Fibroblast of lung (primary cell): ENCODE measurements at regions not wholly inside any gene's neighbourhood (a gene's known extent, or its start where the extent isn't known, plus 50 kb on each side); places are given as distances from the start of the nearest gene placed in this dataset.
"Not testable (repeated sequence)": the region's sequence is repeated elsewhere in the genome, so short reads cannot be mapped to it uniquely, and the experiment has no call there.

Experiments
- DNase-seq, 2 donors: peaks; one replicate each; pipeline versions ENCODE4 v3.0.0 to v3.0.0-alpha.2; 2010; ENCODE audit warnings: low read depth in 2 of 2
- H2AFZ ChIP-seq: 2 replicates; pipeline ENCODE4 v1.5.1; 2012; ENCODE audit warnings: low read length, control low read depth, inconsistent platforms
- H3K27ac ChIP-seq: 2 replicates; pipeline ENCODE4 v1.5.1; 2011; ENCODE audit warnings: low read length, control low read depth; ENCODE audit not compliant: insufficient read depth
- H3K27me3 ChIP-seq: 2 replicates; pipeline ENCODE4 v1.5.1; 2011; ENCODE audit warnings: mild to moderate bottlenecking, low read length; ENCODE audit not compliant: control insufficient read depth, insufficient read depth
- H3K36me3 ChIP-seq: 2 replicates; pipeline ENCODE4 v1.5.1; 2011; ENCODE audit warnings: low read length; ENCODE audit not compliant: control insufficient read depth, insufficient read depth
- H3K4me1 ChIP-seq: 2 replicates; pipeline ENCODE4 v1.5.1; 2011; ENCODE audit warnings: low read length; ENCODE audit not compliant: control insufficient read depth, insufficient read depth; ENCODE audit errors: extremely low read depth
- H3K4me2 ChIP-seq: 2 replicates; pipeline ENCODE4 v1.5.1; 2011; ENCODE audit warnings: low read length, control low read depth; ENCODE audit not compliant: insufficient read depth; ENCODE audit errors: extremely low read depth
- H3K4me3 ChIP-seq, 4 experiments: fragments of 200-600 bp in 1 of 4; sonication (generic) in 1 of 4; replicated peaks in 1 of 4; 2 replicates each; pipeline ENCODE4 v1.5.1; 2011 to 2016; ENCODE audit warnings: low read length in 4 of 4, low read depth in 3 of 4, mild to moderate bottlenecking in 3 of 4, control low read depth in 2 of 4, inconsistent platforms in 1 of 4, mixed read lengths in 1 of 4; ENCODE audit not compliant: insufficient read depth in 1 of 4; ENCODE audit errors: control extremely low read depth in 1 of 4
- H3K79me2 ChIP-seq: 2 replicates; pipeline ENCODE4 v1.5.1; 2012; ENCODE audit warnings: mild to moderate bottlenecking, low read length, inconsistent platforms; ENCODE audit not compliant: control insufficient read depth, insufficient read depth
- H3K9ac ChIP-seq: 2 replicates; pipeline ENCODE4 v1.5.1; 2011; ENCODE audit warnings: mild to moderate bottlenecking, low read length, control low read depth; ENCODE audit not compliant: insufficient read depth
- H3K9me3 ChIP-seq: 2 replicates; pipeline ENCODE4 v1.5.1; 2012; ENCODE audit warnings: low read depth, low read length; ENCODE audit not compliant: control insufficient read depth, insufficient read depth
- H4K20me1 ChIP-seq: 2 replicates; pipeline ENCODE4 v1.5.1; 2011; ENCODE audit warnings: low read length; ENCODE audit not compliant: control insufficient read depth, insufficient read depth; ENCODE audit errors: extremely low read depth
- CTCF ChIP-seq, 2 donors: IDR thresholded peaks in 1 of 2; conservative IDR thresholded peaks in 1 of 2; 1 replicate in 1 of 2; 2 replicates in 1 of 2; pipeline ENCODE4 v1.5.1; 2011 to 2012; ENCODE audit warnings: low read length in 2 of 2, control low read depth in 1 of 2, inconsistent platforms in 1 of 2, low read depth in 1 of 2, mild to moderate bottlenecking in 1 of 2
- EZH2 ChIP-seq: IDR thresholded peaks from 2 replicates; pipeline ENCODE4 v1.5.1; 2012; ENCODE audit warnings: low read length, control low read depth, mild to moderate bottlenecking; ENCODE audit errors: missing control alignments

GRCh38 chr5:102107865-102108264 lies 188.2 kb downstream of the SLCO4C1 start:
- Histone ChIP-seq H3K9me3 (no peaks in the 10 kb centered on the region), H3K4me1 (no peaks in the 10 kb centered on the region), H3K79me2 (no peaks in the 10 kb centered on the region), H3K27me3 (no peaks in the 10 kb centered on the region), H3K36me3 (no peaks in the 10 kb centered on the region), H4K20me1 (no peaks in the 10 kb centered on the region), H3K4me2 (no peak overlapping the region), H3K4me3 (no peak overlapping the region), H3K9ac (no peak overlapping the region), H2AFZ (no peak overlapping the region), H3K27ac (no peak overlapping the region)
- TF ChIP-seq EZH2 (no peak), CTCF (conservative IDR thresholded peaks at IDR 0.05 in 1 of 2, IDR thresholded peaks at IDR 0.05 in 1 of 2; ENCODE audit: low read depth in 1 of 2, low read length in 2 of 2) (no peak)
- no peak for DNase-seq

- Histone ChIP-seq H4K20me1 (no peaks in the 10 kb centered on the region), H3K4me2 (no peak overlapping the region), H3K36me3 (no peaks in the 10 kb centered on the region), H3K79me2 (no peaks in the 10 kb centered on the region), H3K4me3 (no peak overlapping the region), H3K9ac (no peak overlapping the region), H3K27me3 (no peaks in the 10 kb centered on the region), H2AFZ (no peak overlapping the region), H3K27ac (no peak overlapping the region), H3K4me1 (no peaks in the 10 kb centered on the region), H3K9me3 (no peaks in the 10 kb centered on the region)
- TF ChIP-seq EZH2 = no peak
- no peak for TF ChIP-seq CTCF (conservative IDR thresholded peaks at IDR 0.05 in 1 of 2, IDR thresholded peaks at IDR 0.05 in 1 of 2; ENCODE audit: low read depth in 1 of 2, low read length in 2 of 2)
- DNase-seq = no peak
These were observed 189.5 kb downstream of the SLCO4C1 start for GRCh38 chr5:102106599-102106998.

- no peak overlapping the region for H3K4me3 ChIP-seq
- no peak for TF ChIP-seq EZH2
- no peak for TF ChIP-seq CTCF (conservative IDR thresholded peaks at IDR 0.05 in 1 of 2, IDR thresholded peaks at IDR 0.05 in 1 of 2; ENCODE audit: low read depth in 1 of 2, low read length in 2 of 2)
- H3K9ac ChIP-seq = no peak overlapping the region
- no peaks in the 10 kb centered on the region for H3K9me3 ChIP-seq
- H3K27me3 ChIP-seq = no peaks in the 10 kb centered on the region
- no peaks in the 10 kb centered on the region for H3K79me2 ChIP-seq
- no peaks in the 10 kb centered on the region for H3K4me1 ChIP-seq
- H3K4me2 ChIP-seq = no peak overlapping the region
- no peaks in the 10 kb centered on the region for H3K36me3 ChIP-seq
- no peak overlapping the region for H2AFZ ChIP-seq
- DNase-seq = no peak
- no peaks in the 10 kb centered on the region for H4K20me1 ChIP-seq
- no peak overlapping the region for H3K27ac ChIP-seq
These were observed 196.2 kb downstream of the SLCO4C1 start for GRCh38 chr5:102099766-102100331.

- not testable (repeated sequence) for H3K9me3 ChIP-seq, H3K4me3 ChIP-seq, H3K4me1 ChIP-seq, H3K36me3 ChIP-seq, H3K79me2 ChIP-seq, H2AFZ ChIP-seq, DNase-seq, H3K9ac ChIP-seq, H3K27me3 ChIP-seq, H3K4me2 ChIP-seq, H3K27ac ChIP-seq, H4K20me1 ChIP-seq
These were observed 197.0 kb downstream of the SLCO4C1 start for GRCh38 chr5:102099083-102099482.

- H3K9me3 ChIP-seq, H3K27ac ChIP-seq, H4K20me1 ChIP-seq, H3K4me1 ChIP-seq, H3K79me2 ChIP-seq, H3K27me3 ChIP-seq, H3K9ac ChIP-seq, DNase-seq, H2AFZ ChIP-seq, H3K4me3 ChIP-seq, H3K36me3 ChIP-seq, H3K4me2 ChIP-seq: not testable (repeated sequence)
These were observed 197.5 kb downstream of the SLCO4C1 start for GRCh38 chr5:102098606-102099005.
